Glutamatergic neuron (in vitro differentiated cells): ENCODE measurements at regions not wholly inside any gene's neighbourhood (a gene's known extent, or its start where the extent isn't known, plus 50 kb on each side); places are given as distances from the start of the nearest gene placed in this dataset.

ENCODE experiments used
- DNase-seq: peaks from one replicate; pipeline ENCODE4 v3.0.0; 2022
- H3K27ac Mint-ChIP-seq: one replicate; pipeline ENCODE4 v1.8.0; 2020; ENCODE audit warnings: mild to moderate bottlenecking, mixed read lengths, inconsistent platforms; ENCODE audit not compliant: unreplicated experiment
- H3K27me3 Mint-ChIP-seq: one replicate; pipeline ENCODE4 v1.8.0; 2020; ENCODE audit warnings: mild to moderate bottlenecking, moderate library complexity, mixed read lengths, inconsistent platforms; ENCODE audit not compliant: unreplicated experiment
- H3K36me3 Mint-ChIP-seq: one replicate; pipeline ENCODE4 v1.8.0; 2020; ENCODE audit warnings: mild to moderate bottlenecking, mixed read lengths, inconsistent platforms; ENCODE audit not compliant: unreplicated experiment
- H3K4me1 Mint-ChIP-seq: one replicate; pipeline ENCODE4 v1.8.0; 2020; ENCODE audit warnings: mild to moderate bottlenecking, low read depth, mixed read lengths, inconsistent platforms; ENCODE audit not compliant: unreplicated experiment
- H3K4me3 Mint-ChIP-seq: one replicate; pipeline ENCODE4 v1.8.0; 2020; ENCODE audit warnings: mild to moderate bottlenecking, mixed read lengths, inconsistent platforms; ENCODE audit not compliant: unreplicated experiment
- H3K9me3 Mint-ChIP-seq: one replicate; pipeline ENCODE4 v1.8.0; 2020; ENCODE audit warnings: mild to moderate bottlenecking, moderate library complexity, mixed read lengths, inconsistent platforms; ENCODE audit not compliant: unreplicated experiment
- TF ChIP-seq, protein P1 (sequence below): fragments of 200-600 bp; sonication (generic); IDR thresholded peaks from one replicate; pipeline ENCODE4 v1.5.0; 2021; ENCODE audit not compliant: partially characterized antibody, unreplicated experiment

GRCh38 chr5:68995845-68996545 lies 97.8 kb upstream of the SLC30A5 start:
- H3K4me3 Mint-ChIP-seq, result no peak overlapping the region
- peaks cover 2% of the 10 kb centered on the region for H3K9me3 Mint-ChIP-seq
- no peaks in the 10 kb centered on the region for H3K36me3 Mint-ChIP-seq
- TF ChIP-seq, protein P1, sequence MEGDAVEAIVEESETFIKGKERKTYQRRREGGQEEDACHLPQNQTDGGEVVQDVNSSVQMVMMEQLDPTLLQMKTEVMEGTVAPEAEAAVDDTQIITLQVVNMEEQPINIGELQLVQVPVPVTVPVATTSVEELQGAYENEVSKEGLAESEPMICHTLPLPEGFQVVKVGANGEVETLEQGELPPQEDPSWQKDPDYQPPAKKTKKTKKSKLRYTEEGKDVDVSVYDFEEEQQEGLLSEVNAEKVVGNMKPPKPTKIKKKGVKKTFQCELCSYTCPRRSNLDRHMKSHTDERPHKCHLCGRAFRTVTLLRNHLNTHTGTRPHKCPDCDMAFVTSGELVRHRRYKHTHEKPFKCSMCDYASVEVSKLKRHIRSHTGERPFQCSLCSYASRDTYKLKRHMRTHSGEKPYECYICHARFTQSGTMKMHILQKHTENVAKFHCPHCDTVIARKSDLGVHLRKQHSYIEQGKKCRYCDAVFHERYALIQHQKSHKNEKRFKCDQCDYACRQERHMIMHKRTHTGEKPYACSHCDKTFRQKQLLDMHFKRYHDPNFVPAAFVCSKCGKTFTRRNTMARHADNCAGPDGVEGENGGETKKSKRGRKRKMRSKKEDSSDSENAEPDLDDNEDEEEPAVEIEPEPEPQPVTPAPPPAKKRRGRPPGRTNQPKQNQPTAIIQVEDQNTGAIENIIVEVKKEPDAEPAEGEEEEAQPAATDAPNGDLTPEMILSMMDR, result no peak
- H3K27me3 Mint-ChIP-seq, result peaks cover 1% of the 10 kb centered on the region
- no peaks in the 10 kb centered on the region for H3K4me1 Mint-ChIP-seq
- DNase-seq, result no peak
- no peak overlapping the region for H3K27ac Mint-ChIP-seq

DNA sequence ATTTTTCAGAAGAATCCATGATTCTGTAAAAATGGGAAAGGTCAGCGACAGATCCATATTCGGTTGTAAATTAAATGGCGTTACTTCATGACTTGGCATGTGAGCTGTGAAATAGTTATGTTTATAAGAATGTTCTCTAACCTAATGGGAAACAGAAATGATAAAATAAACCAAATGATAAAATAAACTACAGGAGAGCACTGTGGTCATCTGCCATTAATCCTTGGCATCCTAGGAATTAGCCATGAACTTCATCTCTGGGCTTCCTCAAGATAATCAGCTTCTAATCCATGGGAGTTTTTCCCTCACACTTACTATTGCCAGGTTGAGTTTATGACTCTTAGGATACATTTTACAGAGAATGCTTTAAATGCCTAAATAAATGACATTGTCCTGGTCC lies 94.6 kb upstream of the SLC30A5 start:
- peaks cover 1% of the 10 kb centered on the region for H3K27me3 Mint-ChIP-seq
- H3K4me3 Mint-ChIP-seq, result no peak overlapping the region
- TF ChIP-seq, protein P1, result no peak
- no peaks in the 10 kb centered on the region for H3K4me1 Mint-ChIP-seq
- H3K9me3 Mint-ChIP-seq, result no peaks in the 10 kb centered on the region
- no peak overlapping the region for H3K27ac Mint-ChIP-seq
- no peaks in the 10 kb centered on the region for H3K36me3 Mint-ChIP-seq
- no peak for DNase-seq

DNA sequence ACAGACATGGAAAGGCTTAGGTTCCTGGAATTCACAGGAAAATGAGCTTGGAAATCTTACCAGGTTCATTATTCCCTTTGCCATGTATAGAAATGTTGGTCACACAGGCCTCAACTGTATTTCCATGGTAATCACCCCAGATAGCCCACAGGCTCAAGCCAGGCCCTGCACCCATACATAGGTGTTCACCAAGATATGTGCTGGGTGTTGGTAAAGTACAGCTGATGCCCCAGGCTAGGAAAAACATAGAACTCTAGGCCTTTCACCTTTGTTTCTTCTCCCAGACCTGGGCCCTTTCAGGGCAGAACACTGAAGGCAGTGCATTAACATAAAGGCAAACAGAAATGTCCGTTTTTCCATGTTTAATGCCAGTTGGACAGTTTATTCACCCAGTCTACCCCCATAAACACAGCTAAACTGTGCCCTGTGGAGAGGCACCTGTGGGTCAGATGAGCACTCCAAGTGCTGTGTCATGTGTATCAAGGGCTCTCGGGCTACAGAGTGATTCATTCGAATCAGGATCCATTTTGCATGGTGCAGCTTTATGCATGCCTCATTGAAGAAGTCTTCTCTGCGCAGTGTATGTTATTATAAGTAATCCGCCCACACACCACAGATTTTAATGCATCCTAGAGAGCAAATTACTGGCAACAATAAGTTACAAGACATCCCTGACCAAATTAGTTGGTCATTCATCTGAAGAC lies 93.4 kb upstream of the SLC30A5 start:
- Mint-ChIP-seq H3K36me3 (no peaks in the 10 kb centered on the region), H3K27me3 (peaks cover 1% of the 10 kb centered on the region), H3K4me1 (no peaks in the 10 kb centered on the region), H3K4me3 (no peak overlapping the region), H3K9me3 (no peaks in the 10 kb centered on the region), H3K27ac (no peak overlapping the region)
- DNase-seq, result no peak
- TF ChIP-seq, protein P1, result no peak

- H3K9me3 Mint-ChIP-seq, result no peaks in the 10 kb centered on the region
- TF ChIP-seq, protein P1, result no peak
- no peak overlapping the region for H3K27ac Mint-ChIP-seq
- no peak overlapping the region for H3K4me3 Mint-ChIP-seq
- no peak for DNase-seq
- peaks cover 1% of the 10 kb centered on the region for H3K27me3 Mint-ChIP-seq
- no peaks in the 10 kb centered on the region for H3K36me3 Mint-ChIP-seq
- H3K4me1 Mint-ChIP-seq, result no peaks in the 10 kb centered on the region
These were observed 92.9 kb upstream of the SLC30A5 start for GRCh38 chr5:69000949-69001348.

GRCh38 chr5:69001627-69002026 lies 92.2 kb upstream of the SLC30A5 start:
- Mint-ChIP-seq H3K4me1 (no peaks in the 10 kb centered on the region), H3K36me3 (no peaks in the 10 kb centered on the region), H3K27ac (no peak overlapping the region), H3K4me3 (no peak overlapping the region), H3K9me3 (no peaks in the 10 kb centered on the region), H3K27me3 (no peaks in the 10 kb centered on the region)
- no peak for DNase-seq
- TF ChIP-seq, protein P1, result no peak
